ENCODE measurements at regions not wholly inside any gene's neighbourhood (a gene's known extent, or its start where the extent isn't known, plus 50 kb on each side); places are given as distances from the start of the nearest gene placed in this dataset.

- no peak for TF ChIP-seq CHD7 (IDR thresholded peaks at IDR 0.05; ENCODE audit: insufficient replicate concordance, low read length)
- TF ChIP-seq KDM1A (IDR thresholded peaks at IDR 0.05; ENCODE audit: borderline replicate concordance, low read length), result no peak
- no peak for TF ChIP-seq POLR2A (IDR thresholded peaks at IDR 0.05; ENCODE audit: control extremely low read depth in 1 of 2, low read depth in 2 of 2, low read length in 2 of 2)
- TF ChIP-seq EGR1 (IDR thresholded peaks at IDR 0.05; ENCODE audit: borderline replicate concordance, low read depth, low read length), result no peak
- no peak for TF ChIP-seq RBBP5 (IDR thresholded peaks at IDR 0.05; ENCODE audit: borderline replicate concordance, low read depth, low read length)
- TF ChIP-seq CHD2 (IDR thresholded peaks at IDR 0.05; ENCODE audit: low read length), result no peak
Observed at GRCh38 chr2:14909795-14910194, 277.3 kb downstream of the LRATD1 start (continued).
